ENCODE measurements at regions not wholly inside any gene's neighbourhood (a gene's known extent, or its start where the extent isn't known, plus 50 kb on each side); places are given as distances from the start of the nearest gene placed in this dataset.

DNA sequence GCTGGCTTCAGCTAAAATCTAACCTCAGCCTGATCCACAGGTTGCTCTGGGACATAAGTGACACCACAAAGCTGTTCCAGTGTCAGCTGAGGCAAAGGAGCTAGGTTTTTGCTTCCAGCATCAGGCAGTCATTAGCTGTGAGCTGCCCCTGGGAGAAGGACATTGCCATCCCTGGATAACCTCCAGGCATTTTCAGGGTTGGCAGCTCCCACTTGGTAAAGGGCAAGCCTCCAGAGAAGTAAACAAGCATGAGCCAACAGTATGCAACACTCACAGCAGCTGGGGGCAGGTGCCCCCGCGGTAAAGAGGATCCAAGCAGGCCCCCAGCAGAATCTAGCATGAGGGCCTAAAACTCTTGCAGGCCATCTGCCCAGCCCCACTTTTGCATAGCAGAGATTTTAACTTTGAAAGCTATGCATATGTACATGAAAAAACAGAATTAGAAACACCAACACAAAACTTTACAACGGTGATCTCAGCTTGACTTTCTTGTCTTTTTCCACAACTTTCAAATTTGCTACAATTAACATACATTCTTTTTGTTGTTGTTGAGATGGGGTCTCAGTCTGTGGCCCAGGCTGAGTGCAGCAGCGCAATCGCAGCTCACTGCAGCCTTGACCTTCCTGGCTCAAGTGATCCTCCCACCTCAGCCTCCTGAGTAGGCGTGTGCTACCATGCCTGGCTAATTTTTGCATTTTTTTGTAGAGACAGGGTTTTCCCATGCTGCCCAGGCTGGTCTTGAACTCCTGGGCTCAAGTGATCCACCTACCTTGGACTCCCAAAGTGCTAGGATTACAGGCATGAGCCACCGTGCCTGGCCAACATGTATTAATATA, 83.8 kb upstream of the TPM1 start:
- ChIA-PET CTCF (no interaction called here), POLR2A (ENCODE audit: unreplicated experiment) (no interaction called here)
- no peaks in the 10 kb centered on the region for H3K36me3 ChIP-seq (ENCODE audit: low read depth)
- DNase-seq, result no peak
- no peak overlapping the region for H3K4me3 ChIP-seq
- no TSS peak for BruUV-seq (replicated peaks)
- no peak overlapping the region for H3K4me2 ChIP-seq
- no peaks in the 10 kb centered on the region for H3F3A ChIP-seq (ENCODE audit: insufficient read depth, low read depth)
- no peaks in the 10 kb centered on the region for H3K9me2 ChIP-seq (ENCODE audit: insufficient read depth)
- no peaks in the 10 kb centered on the region for H3K9me3 ChIP-seq (ENCODE audit: insufficient read depth, low read depth)
- TF ChIP-seq EZH2 (IDR thresholded peaks at IDR 0.05; ENCODE audit: low read depth), result no peak
- TF ChIP-seq CTCF (conservative IDR thresholded peaks at IDR 0.05), result no peak
- H4K20me1 ChIP-seq (ENCODE audit: insufficient read depth), result no peaks in the 10 kb centered on the region
- no peak overlapping the region for H2AFZ ChIP-seq
- intact Hi-C loops (cut with micrococcal nuclease; ENCODE audit: unreplicated experiment), result no loop called here
- no peaks in the 10 kb centered on the region for H3K27me3 ChIP-seq (ENCODE audit: insufficient read depth, low read depth)
- no peak overlapping the region for H3K27ac ChIP-seq
- H3K79me2 ChIP-seq (ENCODE audit: low read depth), result no peaks in the 10 kb centered on the region
- no peaks in the 10 kb centered on the region for H3K4me1 ChIP-seq (replicated peaks; ENCODE audit: insufficient read depth)

DNA sequence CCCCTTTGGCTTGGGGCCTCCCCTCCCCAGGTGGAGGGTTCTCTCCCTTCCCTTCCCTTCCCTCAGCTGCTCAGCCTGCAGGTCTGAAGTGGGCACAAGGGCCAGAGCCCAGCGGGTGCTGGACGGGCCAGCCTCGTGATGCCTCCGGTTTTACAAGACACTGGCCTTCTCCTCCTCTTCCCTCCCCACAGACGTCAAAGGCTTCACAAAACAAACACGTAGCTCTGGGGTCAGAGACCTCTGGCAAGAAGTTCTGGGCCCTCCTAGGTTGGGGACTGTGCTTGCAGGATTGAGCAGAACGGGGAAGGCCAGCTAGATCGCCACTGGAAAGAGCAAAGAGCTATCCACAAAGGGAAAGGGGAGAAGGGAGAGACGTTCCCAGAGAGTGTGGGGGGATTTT, 81.4 kb upstream of the TPM1 start:
- CTCF ChIA-PET, result interaction anchor here (0.6 kb wide), 1 partner anchor 255 kb away, joined by 6 read pairs; no protein-coding TSS in a partner anchor
- no TSS peak for BruUV-seq (replicated peaks)
- no peaks in the 10 kb centered on the region for H3K9me2 ChIP-seq (ENCODE audit: insufficient read depth)
- no peak overlapping the region for H2AFZ ChIP-seq
- DNase-seq, result no peak
- no peaks in the 10 kb centered on the region for H3K36me3 ChIP-seq (ENCODE audit: low read depth)
- no peak overlapping the region for H3K4me3 ChIP-seq
- H3K9me3 ChIP-seq (ENCODE audit: insufficient read depth, low read depth), result no peaks in the 10 kb centered on the region
- POLR2A ChIA-PET (ENCODE audit: unreplicated experiment), result interaction anchor here (0.6 kb wide), 1 partner anchor 26 kb away, joined by 16 read pairs; no protein-coding TSS in a partner anchor
- no peak overlapping the region for H3K4me2 ChIP-seq
- H4K20me1 ChIP-seq (ENCODE audit: insufficient read depth), result no peaks in the 10 kb centered on the region
- H3K27me3 ChIP-seq (ENCODE audit: insufficient read depth, low read depth), result no peaks in the 10 kb centered on the region
- no peak for TF ChIP-seq EZH2 (IDR thresholded peaks at IDR 0.05; ENCODE audit: low read depth)
- no peak for TF ChIP-seq CTCF (conservative IDR thresholded peaks at IDR 0.05)
- H3K27ac ChIP-seq, result no peak overlapping the region
- H3K4me1 ChIP-seq (replicated peaks; ENCODE audit: insufficient read depth), result no peaks in the 10 kb centered on the region
- H3K79me2 ChIP-seq (ENCODE audit: low read depth), result no peaks in the 10 kb centered on the region
- no peaks in the 10 kb centered on the region for H3F3A ChIP-seq (ENCODE audit: insufficient read depth, low read depth)
- intact Hi-C loops (cut with micrococcal nuclease; ENCODE audit: unreplicated experiment), result no loop called here

- BruUV-seq (replicated peaks), result no TSS peak
- ChIA-PET CTCF (no interaction called here), POLR2A (ENCODE audit: unreplicated experiment) (no interaction called here)
- DNase-seq, result no peak
- Histone ChIP-seq H3K9me3 (ENCODE audit: insufficient read depth, low read depth) (no peaks in the 10 kb centered on the region), H3K4me1 (replicated peaks; ENCODE audit: insufficient read depth) (no peaks in the 10 kb centered on the region), H4K20me1 (ENCODE audit: insufficient read depth) (no peaks in the 10 kb centered on the region), H3K36me3 (ENCODE audit: low read depth) (no peaks in the 10 kb centered on the region), H3K4me3 (no peak overlapping the region), H2AFZ (no peak overlapping the region), H3K4me2 (no peak overlapping the region), H3F3A (ENCODE audit: insufficient read depth, low read depth) (no peaks in the 10 kb centered on the region), H3K27me3 (ENCODE audit: insufficient read depth, low read depth) (no peaks in the 10 kb centered on the region), H3K27ac (no peak overlapping the region), H3K9me2 (ENCODE audit: insufficient read depth) (no peaks in the 10 kb centered on the region), H3K79me2 (ENCODE audit: low read depth) (no peaks in the 10 kb centered on the region)
- intact Hi-C loops (cut with micrococcal nuclease; ENCODE audit: unreplicated experiment), result no loop called here
- no peak for TF ChIP-seq CTCF (conservative IDR thresholded peaks at IDR 0.05)
- no peak for TF ChIP-seq EZH2 (IDR thresholded peaks at IDR 0.05; ENCODE audit: low read depth)
Observed at GRCh38 chr15:62962101-62962995, 80.2 kb upstream of the TPM1 start.
